OCI-M1 (cell line): ENCODE measurements at regions not wholly inside any gene's neighbourhood (a gene's known extent, or its start where the extent isn't known, plus 50 kb on each side); places are given as distances from the start of the nearest gene placed in this dataset.
A peak's percentile ranks its signal among the peaks of the same experiment; 100 is the strongest.

Experiments
- DNase-seq: peaks from one replicate; lab custom pipeline; 2025; lab: John Stamatoyannopoulos, UW

- DNase-seq: peak; percentile 23
These were observed 193.0 kb upstream of the RGPD4 start for GRCh38 chr2:107633580-107634147.

GRCh38 chr2:107634172-107634571, 192.5 kb upstream of the RGPD4 start:
- no peak for DNase-seq

- no peak for DNase-seq
These were observed 190.8 kb upstream of the RGPD4 start for GRCh38 chr2:107635883-107636282.

- DNase-seq: no peak
These were observed 181.1 kb upstream of the RGPD4 start for GRCh38 chr2:107645586-107645985.

GRCh38 chr2:107648781-107649404, 177.8 kb upstream of the RGPD4 start:
- DNase-seq: no peak

- DNase-seq: no peak
These were observed 169.6 kb upstream of the RGPD4 start for GRCh38 chr2:107657049-107657448.

GRCh38 chr2:107663632-107664031, 163.1 kb upstream of the RGPD4 start:
- DNase-seq: no peak

DNA sequence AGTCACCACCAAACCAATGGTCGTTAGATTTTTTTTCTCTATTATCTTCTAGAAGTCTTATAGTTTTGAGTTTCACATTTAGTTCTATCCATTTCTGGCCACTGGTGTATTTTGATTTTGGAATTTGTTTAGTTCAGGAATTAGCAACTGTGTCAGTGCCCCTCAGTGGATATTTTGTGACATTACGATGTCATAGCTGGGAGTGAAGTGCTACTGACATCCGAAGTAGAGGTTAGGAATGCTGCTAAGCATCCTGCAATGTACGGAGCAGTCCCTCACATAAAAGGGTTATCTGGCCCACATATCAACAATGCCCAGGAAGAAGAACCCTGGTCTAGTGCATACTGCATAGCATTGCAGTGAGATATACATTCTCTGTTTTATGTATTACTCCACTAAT, 157.4 kb upstream of the RGPD4 start:
- DNase-seq: no peak

GRCh38 chr2:107681936-107682335, 144.8 kb upstream of the RGPD4 start:
- no peak for DNase-seq

DNA sequence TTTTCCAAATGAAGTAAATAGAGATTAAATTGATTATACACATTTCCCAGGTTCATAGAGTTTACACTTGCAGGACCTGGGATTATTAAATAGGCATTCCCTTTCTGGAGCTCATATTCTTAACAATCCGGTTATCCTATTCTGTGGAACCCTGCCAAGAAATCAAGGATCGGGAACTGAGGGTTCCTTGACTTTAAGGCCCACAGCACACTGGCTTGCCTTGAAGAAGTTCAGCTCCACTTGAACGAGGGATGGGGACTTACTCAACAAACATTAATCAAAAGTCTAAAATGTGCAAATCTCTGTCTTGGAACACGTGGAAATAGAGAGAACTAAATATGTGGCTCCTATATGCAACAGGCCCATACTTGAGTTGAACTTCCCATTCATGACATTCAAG, 142.3 kb upstream of the RGPD4 start:
- no peak for DNase-seq

- DNase-seq: no peak
These were observed 141.2 kb upstream of the RGPD4 start for GRCh38 chr2:107685421-107685986.

- no peak for DNase-seq
These were observed 139.6 kb upstream of the RGPD4 start for GRCh38 chr2:107687073-107687472.

DNA sequence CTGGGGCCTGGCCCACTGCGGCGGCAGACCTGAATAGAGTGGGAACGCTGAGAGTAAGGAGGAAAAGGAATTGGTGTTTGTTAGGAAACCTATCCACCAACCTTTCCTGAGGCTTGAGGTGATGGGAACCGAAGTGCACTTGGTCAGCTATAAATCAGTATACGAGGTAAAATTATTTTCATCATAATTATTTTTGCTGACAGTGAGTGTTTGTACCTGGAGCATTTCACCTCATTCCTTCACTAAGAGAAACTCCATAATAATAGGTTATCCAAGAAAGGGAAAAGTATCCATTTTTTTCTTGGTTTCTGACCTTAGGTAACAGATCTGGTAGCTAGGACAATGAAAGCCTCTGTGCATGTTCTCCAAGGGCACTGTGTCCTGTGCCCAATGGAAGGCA, 138.6 kb upstream of the RGPD4 start:
- no peak for DNase-seq

DNA sequence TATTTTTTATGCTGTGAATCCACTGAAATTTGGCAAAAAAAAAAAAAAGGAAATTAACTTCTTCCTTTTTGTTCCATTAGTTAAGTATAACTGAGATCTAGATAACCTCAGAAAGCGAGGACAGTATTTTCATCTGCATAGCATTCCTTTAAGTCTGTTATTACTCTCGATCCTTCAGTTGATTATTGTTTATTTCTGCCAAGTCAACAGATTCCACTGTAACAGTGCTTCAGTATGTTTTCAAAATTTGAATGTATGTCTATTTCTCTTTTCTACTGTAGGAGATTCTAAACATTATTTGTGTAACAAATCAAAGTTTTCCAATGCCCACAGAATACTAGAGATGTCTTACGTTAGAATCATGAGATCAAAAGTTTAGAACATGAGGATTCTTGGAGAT, 133.1 kb upstream of the RGPD4 start:
- no peak for DNase-seq

- no peak for DNase-seq
These were observed 132.0 kb upstream of the RGPD4 start for GRCh38 chr2:107694667-107695066.

DNA sequence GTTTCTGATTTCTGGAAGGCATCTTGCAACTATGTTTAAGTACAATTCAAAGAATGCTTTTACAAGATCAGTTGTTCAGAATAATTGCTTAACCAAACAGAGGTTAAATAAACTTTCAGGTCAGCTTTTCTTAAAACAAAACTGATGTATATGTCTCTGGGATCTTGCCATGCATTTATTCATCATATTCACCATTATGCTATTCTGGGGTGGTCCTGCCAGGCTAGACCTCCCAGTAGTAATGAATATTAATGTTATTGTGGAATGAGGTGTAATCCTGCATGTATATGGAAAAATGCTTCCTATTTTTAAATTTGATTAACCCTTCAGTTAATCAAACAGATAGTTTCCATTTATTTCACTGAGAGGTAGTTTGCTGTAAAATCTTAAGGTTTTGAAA, 129.3 kb upstream of the RGPD4 start:
- DNase-seq: no peak

GRCh38 chr2:107698861-107699260, 127.8 kb upstream of the RGPD4 start:
- no peak for DNase-seq

DNA sequence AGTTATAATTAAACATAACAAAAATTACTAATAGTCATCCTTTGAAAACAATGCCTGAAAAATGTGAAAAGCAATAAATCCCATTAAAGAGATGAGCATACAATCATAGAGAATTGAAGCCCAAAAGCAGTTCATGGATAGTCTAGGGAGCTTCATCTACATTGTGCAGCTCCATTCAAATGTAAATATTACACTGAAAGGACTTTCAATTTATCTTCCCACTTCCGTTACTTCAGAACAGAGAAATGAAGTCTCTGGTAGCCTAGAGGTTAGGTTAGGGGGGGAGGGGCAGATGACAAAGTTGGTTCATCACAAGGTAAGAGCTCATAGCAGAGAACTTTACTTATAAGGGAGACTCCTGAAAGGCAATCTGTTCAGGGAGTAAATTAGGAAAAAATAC, 126.6 kb upstream of the RGPD4 start:
- no peak for DNase-seq

- DNase-seq: no peak
These were observed 114.8 kb upstream of the RGPD4 start for GRCh38 chr2:107711941-107712340.

DNA sequence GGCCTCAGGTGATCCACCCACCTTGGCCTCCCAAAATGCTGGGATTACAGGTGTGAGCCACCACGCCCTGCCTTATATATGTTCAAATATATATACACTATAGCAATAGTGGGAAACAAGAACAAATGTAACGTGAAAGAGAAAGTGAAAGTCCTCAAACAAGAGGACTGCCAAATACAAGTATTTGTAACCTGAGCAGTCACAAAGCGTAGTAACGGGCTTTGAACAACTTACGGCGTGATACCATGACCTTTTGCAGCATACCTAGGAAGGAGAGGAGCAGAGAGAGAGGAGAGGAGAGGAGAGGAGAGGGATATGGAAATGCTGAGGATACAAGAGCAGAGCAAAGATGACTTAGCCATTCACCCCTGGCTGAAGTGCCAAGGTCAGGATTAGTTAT, 113.8 kb upstream of the RGPD4 start:
- DNase-seq: peak; percentile 87

DNA sequence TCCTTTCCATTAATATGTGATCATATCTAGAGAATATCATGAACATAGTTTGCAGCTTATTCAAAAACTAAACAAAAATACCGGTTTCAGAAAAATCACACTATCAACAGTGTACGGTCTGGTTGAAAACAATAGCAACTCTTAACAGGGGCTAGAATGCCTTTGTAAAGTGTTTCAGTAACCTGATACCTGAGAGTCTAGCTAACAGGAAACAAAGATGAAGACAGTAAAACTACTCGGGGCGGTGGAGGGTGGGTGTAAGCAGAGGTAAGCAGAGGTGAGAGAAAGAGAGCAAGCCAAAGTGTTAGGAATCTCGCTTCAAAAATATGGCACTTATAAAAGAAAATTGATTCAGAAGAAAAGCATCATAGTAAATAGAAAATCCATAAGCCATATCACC, 109.0 kb upstream of the RGPD4 start:
- no peak for DNase-seq

DNA sequence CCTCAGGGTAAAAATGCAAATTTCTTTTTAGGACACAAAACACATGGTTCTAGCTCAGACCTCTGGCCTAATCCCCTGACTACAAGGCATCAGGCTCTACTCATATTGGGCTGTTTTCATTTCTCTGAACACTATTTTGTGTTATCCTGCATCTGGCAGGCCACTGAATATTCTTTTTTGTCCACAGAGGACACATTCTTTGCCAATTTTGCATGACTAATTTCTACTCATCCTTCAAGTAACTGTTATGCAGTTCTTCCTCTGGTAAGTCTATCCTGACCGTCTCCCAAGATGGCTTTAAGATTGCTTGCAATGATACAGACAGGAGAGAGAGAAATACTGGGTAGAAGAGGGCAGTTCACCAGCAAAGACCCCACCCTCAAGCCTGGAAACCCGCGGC, 107.6 kb upstream of the RGPD4 start:
- DNase-seq: no peak

DNA sequence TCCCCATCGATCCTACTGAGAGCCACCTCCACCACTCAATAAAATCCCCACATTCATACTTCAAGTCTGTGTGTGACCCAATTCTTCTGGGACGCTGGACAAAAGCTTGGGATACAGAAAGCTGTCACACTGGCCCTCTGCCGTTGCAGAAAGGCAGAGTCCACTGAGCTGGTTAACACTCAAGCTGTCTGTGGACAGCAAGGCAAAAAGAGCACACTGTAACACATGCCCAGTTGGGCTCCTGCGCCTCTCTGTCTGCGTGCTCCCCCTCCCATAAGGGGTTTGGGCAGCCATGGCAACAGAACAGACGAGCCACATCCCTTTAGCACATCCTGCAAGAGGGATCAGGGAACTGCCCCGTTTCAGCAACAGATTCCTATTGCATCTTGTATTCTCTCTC, 106.9 kb upstream of the RGPD4 start:
- DNase-seq: no peak

DNA sequence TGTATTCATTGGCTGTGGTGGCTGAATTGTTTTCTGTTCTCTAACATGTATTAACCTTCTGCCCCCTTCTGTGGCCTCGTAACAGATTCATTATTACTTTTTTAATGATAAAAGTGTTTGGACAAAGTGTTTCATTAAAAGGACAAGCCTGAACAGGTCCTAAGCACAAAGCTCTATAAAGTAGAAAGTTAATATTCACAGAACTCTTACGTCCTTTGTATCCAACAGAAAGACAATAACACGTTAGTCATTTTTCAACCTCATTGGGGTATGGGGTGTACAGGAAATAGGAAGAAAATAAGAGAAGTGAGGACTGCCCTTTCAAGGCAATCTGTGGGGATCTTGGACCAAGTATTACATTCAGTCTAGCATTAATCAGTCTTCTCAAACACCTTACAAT, 105.5 kb upstream of the RGPD4 start:
- DNase-seq: no peak
